ENCODE measurements at regions not wholly inside any gene's neighbourhood (a gene's known extent, or its start where the extent isn't known, plus 50 kb on each side); places are given as distances from the start of the nearest gene placed in this dataset.

- TF ChIP-seq CTCF (IDR thresholded peaks at IDR 0.05): no peak
- Mint-ChIP-seq H3K4me3 (no peak overlapping the region), H3K9me3 (peaks cover 3% of the 10 kb centered on the region), H3K4me1 (peaks cover 12% of the 10 kb centered on the region), H3K27me3 (ENCODE audit: low read depth, poor library complexity) (no peaks in the 10 kb centered on the region), H3K27ac (no peak overlapping the region), H3K36me3 (ENCODE audit: low read depth) (no peaks in the 10 kb centered on the region)
- DNase-seq: no peak
Observed at GRCh38 chr13:90205081-90205480, 1142.4 kb upstream of the MIR17HG start.

DNA sequence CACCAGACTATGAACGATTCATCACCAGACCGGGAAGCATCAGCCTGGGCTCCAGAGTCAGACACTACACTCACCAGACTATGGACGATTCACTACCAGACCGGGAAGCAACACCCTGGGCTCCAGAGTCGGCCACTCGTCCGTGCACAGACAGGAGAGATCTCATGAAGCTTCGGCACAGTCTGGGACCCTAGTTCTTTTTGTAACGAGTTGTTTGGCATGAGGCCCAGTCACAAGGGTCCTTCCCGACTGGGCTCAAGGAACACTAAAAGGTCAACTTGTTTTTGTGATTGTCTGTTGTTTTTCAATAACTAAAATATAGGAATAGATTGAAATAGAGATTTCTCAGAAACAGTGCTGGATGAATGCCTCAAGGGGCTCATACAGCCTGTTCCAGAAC is 1141.6 kb upstream of the MIR17HG start:
- peaks cover 3% of the 10 kb centered on the region for H3K9me3 Mint-ChIP-seq
- H3K27me3 Mint-ChIP-seq (ENCODE audit: low read depth, poor library complexity): no peaks in the 10 kb centered on the region
- no peaks in the 10 kb centered on the region for H3K36me3 Mint-ChIP-seq (ENCODE audit: low read depth)
- no peak overlapping the region for H3K27ac Mint-ChIP-seq
- H3K4me3 Mint-ChIP-seq: no peak overlapping the region
- DNase-seq: no peak
- peaks cover 7% of the 10 kb centered on the region for H3K4me1 Mint-ChIP-seq
- no peak for TF ChIP-seq CTCF (IDR thresholded peaks at IDR 0.05)

DNA sequence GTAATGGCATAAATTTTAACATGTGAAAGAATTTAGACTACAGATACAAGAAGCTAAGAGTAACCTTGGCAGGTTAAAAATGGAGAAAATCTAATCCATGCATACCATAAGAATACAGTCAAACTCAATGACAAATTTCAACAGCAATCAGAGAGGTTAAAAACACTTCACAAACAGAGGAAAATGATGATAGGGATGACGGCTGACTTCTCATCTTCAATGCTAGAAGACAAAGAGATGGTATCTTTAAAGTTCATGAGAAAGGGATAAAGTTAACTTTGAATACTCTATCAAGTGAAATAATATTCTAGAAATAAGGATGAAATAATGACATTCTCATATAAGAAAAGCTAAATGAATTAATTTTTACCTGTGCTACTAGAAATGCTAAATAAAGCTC is 1130.2 kb upstream of the MIR17HG start:
- no peaks in the 10 kb centered on the region for H3K27me3 Mint-ChIP-seq (ENCODE audit: low read depth, poor library complexity)
- no peak overlapping the region for H3K4me3 Mint-ChIP-seq
- H3K27ac Mint-ChIP-seq: no peak overlapping the region
- no peaks in the 10 kb centered on the region for H3K36me3 Mint-ChIP-seq (ENCODE audit: low read depth)
- H3K4me1 Mint-ChIP-seq: no peaks in the 10 kb centered on the region
- no peak for TF ChIP-seq CTCF (IDR thresholded peaks at IDR 0.05)
- no peak for DNase-seq
- peaks cover 15% of the 10 kb centered on the region for H3K9me3 Mint-ChIP-seq

DNA sequence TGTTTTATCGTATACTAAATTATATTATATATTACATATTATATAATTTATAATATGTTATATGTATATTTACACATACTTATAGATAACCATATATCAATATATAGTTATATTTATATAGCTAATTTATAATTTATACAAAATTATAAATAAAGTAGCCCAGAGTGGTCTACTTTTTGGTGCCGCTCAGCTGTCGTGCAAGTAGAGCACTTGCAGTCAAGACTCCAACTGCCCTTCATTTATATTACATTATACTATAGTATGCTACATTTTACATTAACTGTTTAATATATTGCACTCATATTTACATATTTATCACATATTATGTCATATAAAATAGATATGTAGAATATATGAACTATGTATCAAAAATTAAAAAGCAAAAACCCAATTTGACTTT is 1124.7 kb upstream of the MIR17HG start:
- no peak for DNase-seq
- Mint-ChIP-seq H3K9me3 (no peaks in the 10 kb centered on the region), H3K4me1 (no peaks in the 10 kb centered on the region), H3K4me3 (no peak overlapping the region), H3K27me3 (ENCODE audit: low read depth, poor library complexity) (no peaks in the 10 kb centered on the region), H3K27ac (no peak overlapping the region), H3K36me3 (ENCODE audit: low read depth) (no peaks in the 10 kb centered on the region)
- TF ChIP-seq CTCF (IDR thresholded peaks at IDR 0.05): no peak

GRCh38 chr13:90230311-90230710 is 1117.2 kb upstream of the MIR17HG start:
- Mint-ChIP-seq H3K36me3 (ENCODE audit: low read depth) (no peaks in the 10 kb centered on the region), H3K4me3 (no peak overlapping the region), H3K9me3 (peaks cover 6% of the 10 kb centered on the region), H3K27me3 (ENCODE audit: low read depth, poor library complexity) (no peaks in the 10 kb centered on the region), H3K4me1 (no peaks in the 10 kb centered on the region), H3K27ac (no peak overlapping the region)
- TF ChIP-seq CTCF (IDR thresholded peaks at IDR 0.05): no peak
- DNase-seq: no peak

GRCh38 chr13:90232291-90232690 is 1115.2 kb upstream of the MIR17HG start:
- Mint-ChIP-seq H3K4me3 (no peak overlapping the region), H3K27me3 (ENCODE audit: low read depth, poor library complexity) (no peaks in the 10 kb centered on the region), H3K4me1 (no peaks in the 10 kb centered on the region), H3K27ac (no peak overlapping the region), H3K36me3 (ENCODE audit: low read depth) (no peaks in the 10 kb centered on the region), H3K9me3 (peaks cover 6% of the 10 kb centered on the region)
- DNase-seq: no peak
- no peak for TF ChIP-seq CTCF (IDR thresholded peaks at IDR 0.05)
